ENCODE measurements at regions not wholly inside any gene's neighbourhood (a gene's known extent, or its start where the extent isn't known, plus 50 kb on each side); places are given as distances from the start of the nearest gene placed in this dataset.

GRCh38 chr10:78763651-78764395 is 304.9 kb upstream of the ZMIZ1 start:
- no peaks in the 10 kb centered on the region for H3K27me3 ChIP-seq (ENCODE audit: insufficient read depth, low read length, poor library complexity)
- DNase-seq = no peak
- no peak overlapping the region for H3K9ac ChIP-seq (ENCODE audit: low read length)
- no peak overlapping the region for H4K5ac ChIP-seq (ENCODE audit: low read length)
- H3K56ac ChIP-seq (ENCODE audit: low read length) = no peak overlapping the region
- no CpG with 5 or more reads among the region's 10 CpGs for WGBS (ENCODE audit: extremely low coverage, insufficient coverage, low lambda C conversion rate)
- no peaks in the 10 kb centered on the region for H3K79me2 ChIP-seq (ENCODE audit: control insufficient read depth, insufficient read depth, low read length)
- H2AK5ac ChIP-seq (ENCODE audit: low read length) = no peak overlapping the region
- no peak overlapping the region for H2BK120ac ChIP-seq (ENCODE audit: low read depth, low read length)
- H3K79me1 ChIP-seq (ENCODE audit: low read length) = no peaks in the 10 kb centered on the region
- no peak overlapping the region for H3K18ac ChIP-seq (ENCODE audit: low read length)
- no peak overlapping the region for H3K4me2 ChIP-seq (ENCODE audit: low read length)
- H3K36me3 ChIP-seq (ENCODE audit: control insufficient read depth, insufficient read depth, low read length) = no peaks in the 10 kb centered on the region
- no peak overlapping the region for H3K4ac ChIP-seq (ENCODE audit: low read depth, low read length)
- H3K23ac ChIP-seq (ENCODE audit: low read length) = no peak overlapping the region
- no peak overlapping the region for H2BK15ac ChIP-seq (replicated peaks; ENCODE audit: low read depth)
- H4K8ac ChIP-seq (ENCODE audit: low read depth, low read length) = no peak overlapping the region
- no peak overlapping the region for H3K27ac ChIP-seq (ENCODE audit: low read depth, low read length)
- peaks cover 5% of the 10 kb centered on the region for H3K4me1 ChIP-seq (ENCODE audit: control insufficient read depth, low read depth, low read length)
- H3K4me3 ChIP-seq (ENCODE audit: low read length) = no peak overlapping the region
- H2BK5ac ChIP-seq (ENCODE audit: low read length) = no peak overlapping the region

DNA sequence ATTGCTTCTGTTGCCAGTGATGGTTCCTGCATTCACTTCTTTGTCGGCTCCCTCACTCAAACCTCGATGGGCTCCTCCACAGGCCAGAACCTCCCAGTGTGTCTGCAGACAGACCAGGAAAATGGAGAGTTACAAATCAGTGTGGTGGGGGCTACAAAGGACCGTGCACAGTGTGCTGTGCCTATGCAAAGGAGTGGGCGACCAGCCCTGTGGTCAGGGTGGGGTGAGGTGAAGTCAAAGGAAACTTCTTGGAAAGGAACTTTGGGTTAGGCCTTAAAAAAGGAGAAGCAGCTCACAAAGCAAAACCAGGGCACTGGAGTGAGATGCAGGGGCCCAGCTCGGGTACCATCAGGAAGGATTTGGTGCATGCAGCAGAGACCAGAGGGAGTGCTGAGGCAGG is 304.3 kb upstream of the ZMIZ1 start:
- Histone ChIP-seq H3K27me3 (ENCODE audit: insufficient read depth, low read length, poor library complexity) (no peaks in the 10 kb centered on the region), H3K79me1 (ENCODE audit: low read length) (no peaks in the 10 kb centered on the region), H2BK15ac (replicated peaks; ENCODE audit: low read depth) (no peak overlapping the region), H3K56ac (ENCODE audit: low read length) (no peak overlapping the region), H3K4me2 (ENCODE audit: low read length) (no peak overlapping the region), H4K8ac (ENCODE audit: low read depth, low read length) (no peak overlapping the region), H2BK5ac (ENCODE audit: low read length) (no peak overlapping the region), H3K36me3 (ENCODE audit: control insufficient read depth, insufficient read depth, low read length) (no peaks in the 10 kb centered on the region), H3K4me1 (ENCODE audit: control insufficient read depth, low read depth, low read length) (peaks cover 5% of the 10 kb centered on the region), H3K79me2 (ENCODE audit: control insufficient read depth, insufficient read depth, low read length) (no peaks in the 10 kb centered on the region), H2AK5ac (ENCODE audit: low read length) (no peak overlapping the region), H3K4ac (ENCODE audit: low read depth, low read length) (no peak overlapping the region), H2BK120ac (ENCODE audit: low read depth, low read length) (no peak overlapping the region), H3K18ac (ENCODE audit: low read length) (no peak overlapping the region), H4K5ac (ENCODE audit: low read length) (no peak overlapping the region), H3K27ac (ENCODE audit: low read depth, low read length) (no peak overlapping the region), H3K9ac (ENCODE audit: low read length) (no peak overlapping the region), H3K4me3 (ENCODE audit: low read length) (no peak overlapping the region), H3K23ac (ENCODE audit: low read length) (no peak overlapping the region)
- WGBS (ENCODE audit: extremely low coverage, insufficient coverage, low lambda C conversion rate) = no CpG with 5 or more reads among the region's 5 CpGs
- DNase-seq = no peak

DNA sequence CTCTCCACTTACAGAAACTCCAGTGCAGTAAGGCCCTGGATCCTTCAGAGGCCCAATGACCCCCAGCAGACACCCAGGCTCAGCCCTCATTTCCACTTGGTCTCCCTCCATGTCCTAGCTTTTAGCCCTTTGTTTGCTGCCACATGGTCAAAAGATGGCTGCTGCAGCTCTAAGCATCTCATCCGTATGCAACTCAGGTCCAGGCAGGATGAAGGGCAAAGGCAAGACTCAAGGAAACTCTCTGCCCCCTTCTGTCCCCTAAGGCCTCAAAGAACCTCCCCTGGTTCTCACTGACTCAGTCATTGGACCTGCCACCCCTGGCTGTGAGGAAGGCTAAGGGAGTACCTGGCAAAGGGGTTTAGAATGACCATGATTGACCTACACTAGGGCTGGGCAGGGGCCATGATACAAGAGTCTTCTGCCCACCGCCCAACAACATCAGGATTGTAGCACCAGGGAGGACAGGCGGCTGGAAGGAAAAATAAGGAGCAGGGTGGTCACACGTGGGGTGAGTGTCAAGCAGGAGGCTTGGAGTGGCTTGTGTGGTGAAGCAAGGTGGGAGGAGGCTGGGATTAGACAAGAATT is 303.8 kb upstream of the ZMIZ1 start:
- H3K27me3 ChIP-seq (ENCODE audit: insufficient read depth, low read length, poor library complexity) = no peaks in the 10 kb centered on the region
- H2BK120ac ChIP-seq (ENCODE audit: low read depth, low read length) = no peak overlapping the region
- H3K23ac ChIP-seq (ENCODE audit: low read length) = no peak overlapping the region
- no peaks in the 10 kb centered on the region for H3K79me1 ChIP-seq (ENCODE audit: low read length)
- no CpG with 5 or more reads among the region's 4 CpGs for WGBS (ENCODE audit: extremely low coverage, insufficient coverage, low lambda C conversion rate)
- H4K8ac ChIP-seq (ENCODE audit: low read depth, low read length) = no peak overlapping the region
- H2BK5ac ChIP-seq (ENCODE audit: low read length) = no peak overlapping the region
- H2AK5ac ChIP-seq (ENCODE audit: low read length) = no peak overlapping the region
- H3K4me2 ChIP-seq (ENCODE audit: low read length) = no peak overlapping the region
- H3K36me3 ChIP-seq (ENCODE audit: control insufficient read depth, insufficient read depth, low read length) = no peaks in the 10 kb centered on the region
- no peak overlapping the region for H3K56ac ChIP-seq (ENCODE audit: low read length)
- H3K18ac ChIP-seq (ENCODE audit: low read length) = no peak overlapping the region
- no peak overlapping the region for H4K5ac ChIP-seq (ENCODE audit: low read length)
- H3K79me2 ChIP-seq (ENCODE audit: control insufficient read depth, insufficient read depth, low read length) = no peaks in the 10 kb centered on the region
- H3K4me3 ChIP-seq (ENCODE audit: low read length) = no peak overlapping the region
- no peak overlapping the region for H3K9ac ChIP-seq (ENCODE audit: low read length)
- H3K4ac ChIP-seq (ENCODE audit: low read depth, low read length) = no peak overlapping the region
- H3K27ac ChIP-seq (ENCODE audit: low read depth, low read length) = no peak overlapping the region
- H2BK15ac ChIP-seq (replicated peaks; ENCODE audit: low read depth) = no peak overlapping the region
- no peak for DNase-seq
- H3K4me1 ChIP-seq (ENCODE audit: control insufficient read depth, low read depth, low read length) = peaks cover 5% of the 10 kb centered on the region

DNA sequence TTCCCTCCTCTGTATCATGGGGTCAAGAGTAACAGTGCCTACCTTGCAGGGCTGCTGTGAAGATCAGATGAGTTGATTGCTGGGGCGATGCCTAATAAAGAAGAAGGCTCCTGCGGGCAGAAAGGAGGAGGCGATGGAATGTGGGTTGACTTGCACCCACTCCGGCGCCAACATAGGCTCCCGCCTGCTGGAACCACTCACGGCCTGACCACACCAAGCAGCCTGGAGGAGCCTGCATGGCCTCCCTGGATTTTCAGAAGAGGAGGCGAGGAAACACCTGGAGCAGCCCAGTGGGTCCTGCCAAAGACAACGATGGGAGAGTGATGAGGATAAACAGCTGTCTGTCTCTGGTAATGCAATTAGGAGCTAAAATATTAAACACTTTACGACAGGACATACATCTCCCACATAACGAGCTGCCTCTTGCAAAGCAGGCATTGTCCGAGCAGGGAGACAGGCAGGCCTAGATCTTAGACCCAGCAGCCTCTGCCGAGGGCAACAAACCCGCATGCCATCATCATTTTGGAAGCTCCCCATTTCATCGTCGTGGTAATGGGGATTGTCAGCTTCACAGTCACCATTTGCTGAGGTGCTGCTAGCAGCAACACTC is 302.9 kb upstream of the ZMIZ1 start:
- Histone ChIP-seq H3K4me1 (ENCODE audit: control insufficient read depth, low read depth, low read length) (peaks cover 5% of the 10 kb centered on the region), H3K79me2 (ENCODE audit: control insufficient read depth, insufficient read depth, low read length) (no peaks in the 10 kb centered on the region), H4K5ac (ENCODE audit: low read length) (no peak overlapping the region), H3K9ac (ENCODE audit: low read length) (no peak overlapping the region), H4K8ac (ENCODE audit: low read depth, low read length) (no peak overlapping the region), H3K4me3 (ENCODE audit: low read length) (no peak overlapping the region), H3K18ac (ENCODE audit: low read length) (no peak overlapping the region), H3K56ac (ENCODE audit: low read length) (no peak overlapping the region), H3K79me1 (ENCODE audit: low read length) (no peaks in the 10 kb centered on the region), H3K23ac (ENCODE audit: low read length) (no peak overlapping the region), H3K27ac (ENCODE audit: low read depth, low read length) (no peak overlapping the region), H3K4me2 (ENCODE audit: low read length) (no peak overlapping the region), H2AK5ac (ENCODE audit: low read length) (no peak overlapping the region), H2BK5ac (ENCODE audit: low read length) (no peak overlapping the region), H3K27me3 (ENCODE audit: insufficient read depth, low read length, poor library complexity) (no peaks in the 10 kb centered on the region), H3K36me3 (ENCODE audit: control insufficient read depth, insufficient read depth, low read length) (no peaks in the 10 kb centered on the region), H2BK120ac (ENCODE audit: low read depth, low read length) (no peak overlapping the region), H3K4ac (ENCODE audit: low read depth, low read length) (no peak overlapping the region), H2BK15ac (replicated peaks; ENCODE audit: low read depth) (no peak overlapping the region)
- no CpG with 5 or more reads among the region's 16 CpGs for WGBS (ENCODE audit: extremely low coverage, insufficient coverage, low lambda C conversion rate)
- DNase-seq = peak; percentile 45

DNA sequence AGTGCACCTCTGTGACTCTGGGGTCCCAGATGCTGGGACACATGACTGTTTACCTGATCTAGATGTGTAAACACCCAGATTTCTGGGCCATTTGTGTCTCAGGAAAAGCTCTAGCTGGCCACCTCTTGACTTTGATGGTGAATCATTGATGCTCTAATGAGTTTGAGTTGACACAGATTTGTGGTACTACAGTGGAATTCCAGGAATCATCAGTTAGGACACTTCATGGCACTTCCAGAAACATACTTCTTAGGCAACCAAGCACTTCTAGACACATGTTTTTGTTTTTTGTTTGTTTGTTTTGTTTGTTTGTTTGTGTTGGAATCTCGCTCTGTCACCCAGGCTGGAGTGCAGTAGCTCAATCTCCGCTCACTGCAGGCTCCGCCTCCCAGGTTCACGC is 302.2 kb upstream of the ZMIZ1 start:
- H3K18ac ChIP-seq (ENCODE audit: low read length) = no peak overlapping the region
- no peak overlapping the region for H2BK15ac ChIP-seq (replicated peaks; ENCODE audit: low read depth)
- H3K36me3 ChIP-seq (ENCODE audit: control insufficient read depth, insufficient read depth, low read length) = no peaks in the 10 kb centered on the region
- DNase-seq = no peak
- H3K4me2 ChIP-seq (ENCODE audit: low read length) = no peak overlapping the region
- H3K27me3 ChIP-seq (ENCODE audit: insufficient read depth, low read length, poor library complexity) = no peaks in the 10 kb centered on the region
- no peaks in the 10 kb centered on the region for H3K79me2 ChIP-seq (ENCODE audit: control insufficient read depth, insufficient read depth, low read length)
- no peak overlapping the region for H3K23ac ChIP-seq (ENCODE audit: low read length)
- no peak overlapping the region for H4K8ac ChIP-seq (ENCODE audit: low read depth, low read length)
- H3K56ac ChIP-seq (ENCODE audit: low read length) = no peak overlapping the region
- H2AK5ac ChIP-seq (ENCODE audit: low read length) = no peak overlapping the region
- H3K9ac ChIP-seq (ENCODE audit: low read length) = no peak overlapping the region
- no peak overlapping the region for H3K4me3 ChIP-seq (ENCODE audit: low read length)
- H2BK5ac ChIP-seq (ENCODE audit: low read length) = no peak overlapping the region
- H4K5ac ChIP-seq (ENCODE audit: low read length) = no peak overlapping the region
- WGBS (ENCODE audit: extremely low coverage, insufficient coverage, low lambda C conversion rate) = no CpG with 5 or more reads among the region's 4 CpGs
- no peak overlapping the region for H3K4ac ChIP-seq (ENCODE audit: low read depth, low read length)
- H3K27ac ChIP-seq (ENCODE audit: low read depth, low read length) = no peak overlapping the region
- H3K4me1 ChIP-seq (ENCODE audit: control insufficient read depth, low read depth, low read length) = peaks cover 5% of the 10 kb centered on the region
- no peaks in the 10 kb centered on the region for H3K79me1 ChIP-seq (ENCODE audit: low read length)
- H2BK120ac ChIP-seq (ENCODE audit: low read depth, low read length) = no peak overlapping the region

Data from mesendoderm (in vitro differentiated cells).